ENCODE measurements at regions not wholly inside any gene's neighbourhood (a gene's known extent, or its start where the extent isn't known, plus 50 kb on each side); places are given as distances from the start of the nearest gene placed in this dataset.
"Not testable (repeated sequence)": the region's sequence is repeated elsewhere in the genome, so short reads cannot be mapped to it uniquely, and the experiment has no call there.

- DNase-seq: no peak
Observed at GRCh38 chr13:58946274-58946673, 1217.5 kb downstream of the DIAPH3 start.

GRCh38 chr13:58949646-58950045 lies 1214.1 kb downstream of the DIAPH3 start:
- DNase-seq: no peak

- DNase-seq: no peak
Observed at GRCh38 chr13:58950911-58951310, 1212.8 kb downstream of the DIAPH3 start.

DNA sequence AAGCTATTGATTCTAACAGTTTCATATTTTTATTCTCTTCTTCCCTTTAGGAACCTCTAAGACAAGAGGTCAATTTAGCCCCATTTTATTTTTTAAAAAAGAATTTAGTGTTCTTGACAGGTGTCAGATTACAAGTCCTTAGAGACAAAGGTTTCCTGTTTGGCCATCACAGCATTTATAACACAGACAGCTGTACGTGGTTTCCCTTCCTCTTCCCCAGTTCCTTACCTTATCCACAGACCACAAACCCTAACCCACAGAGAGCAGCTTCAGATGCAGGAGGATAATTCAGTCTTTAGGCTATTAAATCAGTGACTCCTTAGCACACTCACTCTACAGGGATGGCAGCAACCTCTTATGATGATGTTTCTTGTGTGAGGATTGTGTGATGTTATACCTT lies 1210.1 kb downstream of the DIAPH3 start:
- no peak for DNase-seq

- DNase-seq: no peak
Observed at GRCh38 chr13:58955546-58956385, 1208.0 kb downstream of the DIAPH3 start.

DNA sequence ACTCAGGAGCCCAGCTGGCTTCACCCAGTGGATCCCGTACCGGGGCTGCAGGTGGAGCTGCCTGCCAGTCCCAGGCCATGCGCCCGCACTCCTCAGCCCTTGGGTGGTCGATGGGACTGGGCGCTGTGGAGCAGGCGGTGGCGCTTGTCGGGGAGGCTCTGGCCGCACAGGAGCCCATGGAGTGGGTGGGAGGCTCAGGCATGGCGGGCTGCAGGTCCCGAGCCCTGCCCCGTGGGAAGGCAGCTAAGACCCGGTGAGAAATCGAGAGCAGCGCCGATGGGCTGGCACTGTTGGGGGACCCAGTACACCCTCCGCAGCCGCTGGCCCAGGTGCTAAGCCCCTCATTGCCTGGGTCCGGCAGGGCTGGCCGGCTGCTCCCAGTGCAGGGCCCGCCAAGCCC lies 1205.6 kb downstream of the DIAPH3 start:
- not testable (repeated sequence) for DNase-seq

GRCh38 chr13:58960888-58961287 lies 1202.8 kb downstream of the DIAPH3 start:
- DNase-seq: no peak

- no peak for DNase-seq
Observed at GRCh38 chr13:58963321-58963720, 1200.4 kb downstream of the DIAPH3 start.

DNA sequence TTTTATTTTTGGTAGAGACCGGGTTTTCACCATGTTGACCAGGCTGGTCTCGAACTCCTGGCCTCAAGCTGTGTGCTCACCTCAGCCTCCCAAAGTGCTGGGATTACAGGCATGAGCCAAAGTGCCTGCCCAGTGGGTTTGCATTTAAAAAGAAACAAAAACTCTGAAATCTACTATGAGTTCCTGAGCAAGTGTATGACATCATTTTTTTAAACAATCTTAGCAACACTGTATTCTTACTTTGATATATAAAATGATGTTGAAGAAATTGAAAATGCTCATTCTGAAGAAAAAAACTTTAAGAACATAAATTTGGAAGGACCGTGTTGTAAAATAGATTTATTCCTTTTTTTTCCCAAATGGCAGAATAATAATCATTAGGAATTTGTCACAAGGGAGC lies 1199.7 kb downstream of the DIAPH3 start:
- no peak for DNase-seq

DNA sequence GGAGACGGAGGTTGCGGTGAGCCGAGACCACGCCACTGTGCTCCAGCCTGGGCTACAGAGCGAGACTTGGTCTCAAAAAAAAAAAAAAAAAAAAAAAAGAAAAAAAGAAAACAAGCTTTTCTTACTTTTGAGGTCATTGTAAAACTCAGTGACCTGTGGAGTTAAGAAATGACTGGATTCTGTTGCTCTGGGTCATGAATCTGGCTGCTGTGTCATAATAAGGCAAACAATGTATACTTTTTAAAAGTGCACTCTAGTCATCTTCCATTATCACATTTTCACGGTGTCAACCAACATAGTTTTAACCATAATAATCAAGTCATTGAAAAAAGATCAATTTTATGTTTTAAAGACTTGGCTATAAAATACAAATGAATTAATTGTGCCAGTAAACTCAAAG lies 1186.6 kb downstream of the DIAPH3 start:
- DNase-seq: no peak

DNA sequence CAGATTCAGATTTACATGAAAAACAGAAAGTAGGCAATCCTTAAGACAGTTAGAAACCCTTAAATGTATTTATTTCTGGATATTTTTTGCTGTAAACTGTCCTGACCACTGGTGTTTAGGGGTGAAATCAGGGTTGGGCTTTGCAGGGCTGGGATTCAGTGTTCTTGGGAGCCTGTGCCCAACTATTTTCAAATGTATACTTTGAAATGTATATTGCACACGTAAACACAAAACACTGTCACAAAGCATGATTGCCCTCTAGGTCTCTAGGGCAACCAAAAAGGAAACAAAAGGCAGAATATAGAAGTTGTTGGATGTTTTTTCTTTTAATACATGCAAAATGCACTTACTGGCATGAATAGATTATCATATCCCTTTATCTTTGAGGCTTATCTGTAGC lies 1185.4 kb downstream of the DIAPH3 start:
- no peak for DNase-seq

DNA sequence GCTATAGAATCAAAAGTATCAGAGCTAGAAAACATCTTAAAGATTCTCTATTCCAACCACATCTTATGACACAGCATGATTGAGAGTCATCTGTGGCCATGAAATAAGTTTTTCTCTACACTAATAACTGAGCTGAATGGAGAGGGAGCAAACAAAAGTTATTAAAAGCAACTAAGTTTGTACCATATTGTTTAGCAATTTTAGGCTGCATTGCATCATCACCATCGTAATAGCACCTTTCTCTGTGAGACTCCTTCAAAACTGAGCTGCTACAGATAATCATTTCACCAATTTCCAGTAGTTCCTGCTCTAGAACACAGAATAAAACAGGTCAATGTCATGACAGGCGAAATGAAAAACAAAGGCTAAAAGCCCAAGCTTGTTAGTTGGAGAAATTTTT lies 1183.9 kb downstream of the DIAPH3 start:
- DNase-seq: no peak

GRCh38 chr13:58985845-58986244 lies 1177.9 kb downstream of the DIAPH3 start:
- DNase-seq: no peak

- no peak for DNase-seq
Observed at GRCh38 chr13:58989556-58989955, 1174.2 kb downstream of the DIAPH3 start.

- no peak for DNase-seq
Observed at GRCh38 chr13:58991826-58992477, 1171.8 kb downstream of the DIAPH3 start.

DNA sequence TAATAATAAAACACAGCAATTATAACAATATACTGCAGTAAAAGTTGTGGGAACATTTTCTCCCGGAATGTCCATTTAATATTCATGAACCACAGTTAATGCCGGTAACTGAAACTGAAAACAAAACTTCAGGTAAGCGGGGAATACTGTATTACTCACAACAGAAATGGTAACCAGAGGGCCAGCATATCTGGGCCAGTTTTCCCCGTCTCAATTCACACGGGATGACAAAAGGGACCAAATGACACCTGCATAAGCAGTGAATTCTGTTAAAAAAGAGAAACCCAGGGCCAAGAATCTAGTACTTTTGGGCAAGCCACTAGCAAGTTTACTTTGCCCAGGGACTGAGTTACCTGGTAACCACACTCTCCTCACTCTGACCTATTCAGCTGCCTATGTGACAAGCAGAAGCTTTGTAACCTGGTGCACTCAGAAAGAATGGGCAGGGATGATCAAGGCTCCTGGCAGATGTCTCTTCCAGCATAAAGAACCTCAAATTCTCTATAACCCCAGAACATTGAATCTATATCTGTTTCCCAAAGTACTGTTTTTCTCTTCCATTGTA lies 1171.2 kb downstream of the DIAPH3 start:
- no peak for DNase-seq

- no peak for DNase-seq
Observed at GRCh38 chr13:58994077-58994476, 1169.7 kb downstream of the DIAPH3 start.

- no peak for DNase-seq
Observed at GRCh38 chr13:58994777-58995176, 1169.0 kb downstream of the DIAPH3 start.

- no peak for DNase-seq
Observed at GRCh38 chr13:58998716-58999115, 1165.0 kb downstream of the DIAPH3 start.

DNA sequence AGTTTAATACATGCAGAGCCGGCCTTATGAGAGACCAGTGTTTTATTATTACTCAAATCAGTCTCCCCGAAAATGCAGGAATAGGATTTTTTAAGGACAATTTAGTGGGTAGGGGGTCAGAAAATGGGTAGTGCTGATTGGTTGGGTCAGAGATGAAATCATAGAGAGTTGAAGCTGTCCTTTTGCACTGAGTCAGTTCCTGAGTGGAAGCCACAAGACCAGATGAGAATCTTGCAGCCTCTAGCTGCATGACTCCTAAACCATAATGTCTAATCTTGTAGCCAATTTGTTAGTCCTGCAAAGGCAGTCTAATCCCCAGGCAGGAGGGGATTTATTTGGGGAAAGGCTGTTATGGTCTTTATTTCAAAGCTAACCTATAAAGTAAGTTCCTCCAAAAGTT lies 1163.9 kb downstream of the DIAPH3 start:
- DNase-seq: no peak

DNA sequence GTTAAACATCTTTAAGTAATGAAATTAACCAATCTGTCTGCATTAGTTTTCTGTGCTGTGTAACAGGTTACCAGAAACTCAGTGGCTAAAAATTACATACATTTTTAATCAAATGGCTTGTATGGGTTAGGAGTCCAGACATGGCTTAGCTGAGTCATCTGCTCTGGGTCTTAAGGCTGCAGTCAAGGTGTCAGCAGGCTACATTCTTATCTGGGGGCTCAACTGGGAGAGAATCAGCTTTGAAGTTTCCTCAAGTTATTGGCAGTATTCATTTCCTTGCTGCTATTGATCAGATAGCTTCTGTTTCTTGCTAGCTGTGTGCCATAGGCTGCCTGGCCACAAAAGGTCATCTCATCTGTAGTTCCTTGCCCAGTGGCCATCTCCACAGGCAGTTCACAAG lies 1163.0 kb downstream of the DIAPH3 start:
- no peak for DNase-seq

DNA sequence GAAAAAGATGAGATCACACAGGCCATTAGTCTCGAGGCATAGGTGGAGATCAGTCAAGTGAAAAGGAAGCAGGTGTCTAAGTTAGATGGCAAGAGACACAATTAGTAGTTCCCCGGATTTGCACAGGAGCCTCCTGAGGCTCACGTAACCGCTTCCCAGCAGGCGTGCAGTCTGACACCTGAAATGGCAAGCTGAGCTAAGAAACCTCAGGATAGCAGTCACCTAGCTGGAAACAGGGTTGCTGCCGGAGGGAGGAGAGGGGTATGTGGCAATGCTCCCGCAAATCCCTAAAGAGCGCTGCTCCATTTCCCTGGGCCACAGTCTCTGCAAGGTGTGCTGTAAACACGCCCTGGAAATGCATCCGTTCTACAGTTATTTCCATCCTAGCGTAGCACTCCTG lies 1151.0 kb downstream of the DIAPH3 start:
- DNase-seq: no peak

DNA sequence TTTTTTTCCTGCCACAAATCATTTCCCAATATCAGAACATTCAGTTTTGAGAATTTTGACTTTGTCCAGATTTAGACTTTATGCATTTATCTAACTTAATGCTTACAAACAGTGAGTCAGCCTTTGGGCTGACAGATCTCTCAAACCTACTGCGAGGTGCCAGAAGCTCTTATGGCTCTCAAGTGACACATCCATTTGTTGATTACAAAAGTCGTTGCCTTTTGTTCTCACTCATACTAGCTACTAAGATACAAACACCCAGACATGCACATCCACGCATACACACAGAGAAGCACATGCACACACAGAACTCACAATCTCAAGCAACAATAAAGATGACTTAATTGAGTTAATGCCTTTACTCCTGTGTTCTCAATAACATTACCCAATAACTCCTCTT lies 1147.5 kb downstream of the DIAPH3 start:
- DNase-seq: no peak

GRCh38 chr13:59024434-59024833 lies 1139.3 kb downstream of the DIAPH3 start:
- DNase-seq: no peak

Measured in T-helper 2 cell (primary cell).